Naive thymus-derived CD4-positive, alpha-beta T cell (primary cell): ENCODE measurements at regions not wholly inside any gene's neighbourhood (a gene's known extent, or its start where the extent isn't known, plus 50 kb on each side); places are given as distances from the start of the nearest gene placed in this dataset.

Experiments
- ATAC-seq: fragments of 150-1000 bp; cut with Tn5 transposase; 2 replicates; pipeline ENCODE4 v1.10.0; 2021; ENCODE audit warnings: mild to moderate bottlenecking, moderate library complexity
- CTCF ChIA-PET: fragments of 350-600 bp; sonication (Branson Sonifier 250); formaldehyde crosslinking; loops from one replicate; lab custom pipeline; 2021; ENCODE audit warnings: antibody characterized with exemption; lab: Charles Lee
- POLR2A ChIA-PET: fragments of 350-600 bp; sonication (Branson Sonifier 250); formaldehyde crosslinking; loops from one replicate; lab custom pipeline; 2021; ENCODE audit warnings: antibody characterized with exemption, inconsistent platforms; lab: Charles Lee
- DNase-seq, 9 donors: peaks; one replicate each; pipeline versions ENCODE4 v3.0.0 to v3.0.0-alpha.2; 2020 to 2022; ENCODE audit warnings: mixed read lengths in 1 of 9
- H3K27ac ChIP-seq: one replicate; pipeline ENCODE4 v1.7.0; 2013; ENCODE audit warnings: mild to moderate bottlenecking, low read depth, low read length, moderate library complexity
- H3K27me3 ChIP-seq, 2 donors: one replicate each; pipeline ENCODE4 v1.7.0; 2013; ENCODE audit warnings: low read length in 2 of 2, mild to moderate bottlenecking in 2 of 2, moderate library complexity in 2 of 2; ENCODE audit not compliant: control insufficient read depth in 2 of 2, insufficient read depth in 2 of 2
- H3K36me3 ChIP-seq, 3 experiments: 1 replicate in 2 of 3; 2 replicates in 1 of 3; pipeline ENCODE4 v1.7.0; 2013; ENCODE audit warnings: low read length in 3 of 3, mild to moderate bottlenecking in 3 of 3, moderate library complexity in 1 of 3; ENCODE audit not compliant: insufficient read depth in 3 of 3, control insufficient read depth in 2 of 3
- H3K4me1 ChIP-seq, 2 donors: one replicate each; pipeline ENCODE4 v1.7.0; 2013; ENCODE audit warnings: low read length in 2 of 2, mild to moderate bottlenecking in 2 of 2, moderate library complexity in 1 of 2; ENCODE audit not compliant: control insufficient read depth in 2 of 2, insufficient read depth in 2 of 2
- H3K4me3 ChIP-seq: 2 replicates; pipeline ENCODE4 v1.7.0; 2013; ENCODE audit warnings: mild to moderate bottlenecking, low read length
- H3K9me3 ChIP-seq, 3 experiments: 1 replicate in 2 of 3; 2 replicates in 1 of 3; pipeline ENCODE4 v1.7.0; 2013; ENCODE audit warnings: low read length in 3 of 3; ENCODE audit not compliant: control insufficient read depth in 2 of 3
- H3K27ac Mint-ChIP-seq, 9 donors: one replicate each; pipeline ENCODE4 v1.8.0; 2020 to 2022; ENCODE audit warnings: mixed read lengths in 9 of 9, mild to moderate bottlenecking in 8 of 9, moderate library complexity in 5 of 9, inconsistent platforms in 2 of 9
- H3K27me3 Mint-ChIP-seq, 5 donors: one replicate each; pipeline ENCODE4 v1.8.0; 2021 to 2022; ENCODE audit warnings: mixed read lengths in 5 of 5, mild to moderate bottlenecking in 1 of 5
- H3K36me3 Mint-ChIP-seq, 5 donors: one replicate each; pipeline ENCODE4 v1.8.0; 2020 to 2022; ENCODE audit warnings: mixed read lengths in 5 of 5, mild to moderate bottlenecking in 3 of 5, inconsistent platforms in 1 of 5
- H3K4me1 Mint-ChIP-seq, 7 donors: one replicate each; pipeline ENCODE4 v1.8.0; 2020 to 2022; ENCODE audit warnings: mixed read lengths in 7 of 7, mild to moderate bottlenecking in 3 of 7, inconsistent platforms in 1 of 7
- H3K4me3 Mint-ChIP-seq, 10 donors: one replicate each; pipeline ENCODE4 v1.8.0; 2020 to 2022; ENCODE audit warnings: mild to moderate bottlenecking in 10 of 10, mixed read lengths in 10 of 10, moderate library complexity in 6 of 10, inconsistent platforms in 2 of 10
- H3K9me3 Mint-ChIP-seq, 11 donors: one replicate each; pipeline ENCODE4 v1.8.0; 2020 to 2022; ENCODE audit warnings: mixed read lengths in 11 of 11, mild to moderate bottlenecking in 4 of 11, inconsistent platforms in 1 of 11, moderate library complexity in 1 of 11
- intact Hi-C, 2 donors: fragments of 100-400 bp; cut with micrococcal nuclease; formaldehyde crosslinking; loops; one replicate each; pipeline ENCODE4 v1.15.1; 2023

- intact Hi-C loops: no loop called here
- POLR2A ChIA-PET: no interaction called here
- H3K9me3 ChIP-seq: no peaks in the 10 kb centered on the region
- ATAC-seq (no peak), DNase-seq (no peak)
- peaks cover 0 to 5% (median 0%) of the 10 kb centered on the region in 7 donors for H3K4me1 Mint-ChIP-seq
- H3K4me1 ChIP-seq: no peaks in the 10 kb centered on the region
- H3K27ac Mint-ChIP-seq: no peak overlapping the region
- CTCF ChIA-PET: no interaction called here
- no peak overlapping the region for H3K4me3 Mint-ChIP-seq
- no peak overlapping the region for H3K4me3 ChIP-seq
- H3K27me3 Mint-ChIP-seq: no peaks in the 10 kb centered on the region
- no peaks in the 10 kb centered on the region for H3K36me3 Mint-ChIP-seq
- H3K9me3 Mint-ChIP-seq: peaks cover 0 to 2% (median 0%) of the 10 kb centered on the region in 11 donors
- no peak overlapping the region for H3K27ac ChIP-seq
- H3K36me3 ChIP-seq: no peaks in the 10 kb centered on the region
- no peaks in the 10 kb centered on the region for H3K27me3 ChIP-seq
Observed at GRCh38 chr20:40855269-40855668, 166.2 kb upstream of the MAFB start.

GRCh38 chr20:40856653-40857052, 167.6 kb upstream of the MAFB start:
- Histone ChIP-seq H3K4me3 (no peak overlapping the region), H3K36me3 (no peaks in the 10 kb centered on the region), H3K27ac (no peak overlapping the region), H3K9me3 (no peaks in the 10 kb centered on the region), H3K27me3 (no peaks in the 10 kb centered on the region), H3K4me1 (no peaks in the 10 kb centered on the region)
- peaks cover 0 to 2% (median 0%) of the 10 kb centered on the region in 11 donors for H3K9me3 Mint-ChIP-seq
- H3K36me3 Mint-ChIP-seq: no peaks in the 10 kb centered on the region
- POLR2A ChIA-PET: no interaction called here
- no peak overlapping the region for H3K27ac Mint-ChIP-seq
- ATAC-seq (no peak), DNase-seq (no peak)
- no peaks in the 10 kb centered on the region for H3K27me3 Mint-ChIP-seq
- intact Hi-C loops: no loop called here
- CTCF ChIA-PET: no interaction called here
- H3K4me3 Mint-ChIP-seq: no peak overlapping the region
- peaks cover 0 to 5% (median 0%) of the 10 kb centered on the region in 7 donors for H3K4me1 Mint-ChIP-seq

GRCh38 chr20:40860487-40860902, 168.1 kb upstream of the TOP1 start:
- intact Hi-C loops: no loop called here
- H3K36me3 Mint-ChIP-seq: no peaks in the 10 kb centered on the region
- ATAC-seq (no peak), DNase-seq (no peak)
- Histone ChIP-seq H3K27ac (no peak overlapping the region), H3K27me3 (no peaks in the 10 kb centered on the region), H3K36me3 (no peaks in the 10 kb centered on the region), H3K9me3 (no peaks in the 10 kb centered on the region), H3K4me3 (no peak overlapping the region), H3K4me1 (no peaks in the 10 kb centered on the region)
- H3K27ac Mint-ChIP-seq: no peak overlapping the region
- ChIA-PET POLR2A (no interaction called here), CTCF (no interaction called here)
- no peaks in the 10 kb centered on the region for H3K27me3 Mint-ChIP-seq
- peaks cover 0 to 2% (median 0%) of the 10 kb centered on the region in 11 donors for H3K9me3 Mint-ChIP-seq
- H3K4me1 Mint-ChIP-seq: peaks cover 0 to 5% (median 0%) of the 10 kb centered on the region in 7 donors
- H3K4me3 Mint-ChIP-seq: no peak overlapping the region

- ATAC-seq: no peak
- Mint-ChIP-seq H3K9me3 (no peaks in the 10 kb centered on the region), H3K4me1 (peaks cover 0 to 2% (median 0%) of the 10 kb centered on the region in 7 donors), H3K36me3 (no peaks in the 10 kb centered on the region), H3K27me3 (no peaks in the 10 kb centered on the region), H3K4me3 (no peak overlapping the region), H3K27ac (no peak overlapping the region)
- H3K36me3 ChIP-seq: no peaks in the 10 kb centered on the region
- ChIA-PET POLR2A (no interaction called here), CTCF (no interaction called here)
- H3K4me1 ChIP-seq: no peaks in the 10 kb centered on the region
- intact Hi-C loops: no loop called here
- no peaks in the 10 kb centered on the region for H3K9me3 ChIP-seq
- no peak overlapping the region for H3K27ac ChIP-seq
- DNase-seq: no peak
- H3K27me3 ChIP-seq: no peaks in the 10 kb centered on the region
- H3K4me3 ChIP-seq: no peak overlapping the region
Observed at GRCh38 chr20:40861427-40862008, 167.1 kb upstream of the TOP1 start.

- Mint-ChIP-seq H3K36me3 (no peaks in the 10 kb centered on the region), H3K27me3 (peaks cover 0 to 1% (median 0%) of the 10 kb centered on the region in 5 donors), H3K27ac (no peak overlapping the region), H3K4me1 (peaks cover 0 to 2% (median 0%) of the 10 kb centered on the region in 7 donors), H3K9me3 (no peaks in the 10 kb centered on the region), H3K4me3 (no peak overlapping the region)
- no peak for ATAC-seq
- H3K4me1 ChIP-seq: no peaks in the 10 kb centered on the region
- no peaks in the 10 kb centered on the region for H3K36me3 ChIP-seq
- DNase-seq: no peak
- H3K4me3 ChIP-seq: no peak overlapping the region
- POLR2A ChIA-PET: no interaction called here
- intact Hi-C loops: no loop called here
- CTCF ChIA-PET: no interaction called here
- H3K27ac ChIP-seq: no peak overlapping the region
- H3K9me3 ChIP-seq: no peaks in the 10 kb centered on the region
- H3K27me3 ChIP-seq: no peaks in the 10 kb centered on the region
Observed at GRCh38 chr20:40863355-40863919, 165.2 kb upstream of the TOP1 start.

GRCh38 chr20:40864470-40864869, 164.2 kb upstream of the TOP1 start:
- Mint-ChIP-seq H3K4me3 (no peak overlapping the region), H3K27ac (no peak overlapping the region), H3K27me3 (peaks cover 0 to 3% (median 0%) of the 10 kb centered on the region in 5 donors), H3K36me3 (no peaks in the 10 kb centered on the region), H3K4me1 (peaks cover 0 to 2% (median 0%) of the 10 kb centered on the region in 7 donors), H3K9me3 (no peaks in the 10 kb centered on the region)
- DNase-seq (no peak), ATAC-seq (no peak)
- no peaks in the 10 kb centered on the region for H3K9me3 ChIP-seq
- H3K4me3 ChIP-seq: no peak overlapping the region
- no peaks in the 10 kb centered on the region for H3K4me1 ChIP-seq
- H3K27ac ChIP-seq: no peak overlapping the region
- intact Hi-C loops: no loop called here
- no peaks in the 10 kb centered on the region for H3K36me3 ChIP-seq
- ChIA-PET CTCF (no interaction called here), POLR2A (no interaction called here)
- no peaks in the 10 kb centered on the region for H3K27me3 ChIP-seq

GRCh38 chr20:40865095-40865494, 163.5 kb upstream of the TOP1 start:
- Mint-ChIP-seq H3K27me3 (peaks cover 0 to 3% (median 0%) of the 10 kb centered on the region in 5 donors), H3K4me1 (peaks cover 0 to 2% (median 0%) of the 10 kb centered on the region in 7 donors), H3K4me3 (no peak overlapping the region), H3K36me3 (no peaks in the 10 kb centered on the region), H3K9me3 (no peaks in the 10 kb centered on the region), H3K27ac (no peak overlapping the region)
- Histone ChIP-seq H3K4me1 (no peaks in the 10 kb centered on the region), H3K27me3 (no peaks in the 10 kb centered on the region), H3K9me3 (no peaks in the 10 kb centered on the region), H3K27ac (no peak overlapping the region), H3K36me3 (no peaks in the 10 kb centered on the region), H3K4me3 (no peak overlapping the region)
- ATAC-seq (no peak), DNase-seq (no peak)
- POLR2A ChIA-PET: no interaction called here
- CTCF ChIA-PET: no interaction called here
- intact Hi-C loops: no loop called here
